ENCODE measurements at regions not wholly inside any gene's neighbourhood (a gene's known extent, or its start where the extent isn't known, plus 50 kb on each side); places are given as distances from the start of the nearest gene placed in this dataset.

- Histone ChIP-seq H3K9me3 (ENCODE audit: severe bottlenecking) (no peaks in the 10 kb centered on the region), H3K27me3 (ENCODE audit: insufficient read depth, low read depth, severe bottlenecking) (no peaks in the 10 kb centered on the region), H3K4me3 (ENCODE audit: low read depth, low read length) (no peak overlapping the region), H3K27ac (no peak overlapping the region), H3K36me3 (no peaks in the 10 kb centered on the region)
- TF ChIP-seq CTCF (IDR thresholded peaks at IDR 0.05; ENCODE audit: low read depth, low read length): no peak
- DNase-seq: no peak
Measured at GRCh38 chr3:522888-523287, 326.3 kb downstream of the CHL1 start.

GRCh38 chr3:525415-525814 is 328.9 kb downstream of the CHL1 start:
- TF ChIP-seq CTCF (IDR thresholded peaks at IDR 0.05; ENCODE audit: low read depth, low read length): no peak
- no peaks in the 10 kb centered on the region for H3K36me3 ChIP-seq
- no peak for DNase-seq
- H3K4me3 ChIP-seq (ENCODE audit: low read depth, low read length): no peak overlapping the region
- no peak overlapping the region for H3K27ac ChIP-seq
- H3K9me3 ChIP-seq (ENCODE audit: severe bottlenecking): no peaks in the 10 kb centered on the region
- no peaks in the 10 kb centered on the region for H3K27me3 ChIP-seq (ENCODE audit: insufficient read depth, low read depth, severe bottlenecking)

DNA sequence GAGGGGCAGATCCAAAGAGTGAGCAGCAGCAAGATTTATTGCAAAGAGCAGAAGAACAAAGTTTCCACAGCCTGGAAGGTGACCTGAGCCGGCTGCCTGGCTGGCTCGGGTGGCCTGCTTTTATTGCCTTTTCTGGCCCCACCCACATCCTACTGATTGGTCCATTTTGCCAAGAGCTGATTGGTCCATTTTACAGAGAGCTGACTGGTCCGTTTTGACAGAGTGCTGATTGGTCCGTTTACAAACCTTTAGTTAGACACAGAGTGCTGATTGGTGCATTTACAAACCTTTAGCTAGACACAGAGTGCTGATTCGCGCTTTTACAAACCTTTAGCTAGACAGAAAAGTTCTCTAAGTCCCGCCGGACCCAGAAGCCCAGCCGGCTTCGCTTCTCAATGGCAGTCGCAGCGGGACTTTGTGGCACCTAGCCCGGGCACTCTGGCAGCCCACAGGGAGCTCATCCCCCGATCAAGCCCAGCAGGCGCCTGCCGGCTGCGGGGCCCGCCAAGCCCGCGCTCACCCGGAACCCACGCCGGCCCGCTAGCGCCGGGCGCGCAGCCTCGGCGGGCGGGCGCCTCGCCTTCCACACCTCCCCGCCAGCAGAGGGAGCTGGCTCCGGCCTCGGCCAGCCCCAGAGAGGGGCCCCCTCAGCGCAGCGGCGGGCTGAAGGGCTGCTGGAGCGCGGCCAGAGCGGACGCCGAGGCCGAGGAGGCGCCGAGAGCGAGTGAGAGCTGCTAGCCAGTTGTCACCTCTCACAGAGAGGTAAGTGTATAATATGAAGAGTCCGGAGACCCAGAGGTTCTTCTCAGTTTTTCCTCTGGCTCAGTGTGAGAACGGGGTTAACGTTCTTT is 339.2 kb downstream of the CHL1 start:
- Histone ChIP-seq H3K4me3 (ENCODE audit: low read depth, low read length) (peak overlapping the region; percentile 65), H3K27me3 (ENCODE audit: insufficient read depth, low read depth, severe bottlenecking) (no peaks in the 10 kb centered on the region), H3K27ac (peak overlapping the region; percentile 41), H3K36me3 (no peaks in the 10 kb centered on the region), H3K9me3 (ENCODE audit: severe bottlenecking) (peaks cover 3% of the 10 kb centered on the region)
- DNase-seq: peak; percentile 54
- peak; percentile 53 for TF ChIP-seq CTCF (IDR thresholded peaks at IDR 0.05; ENCODE audit: low read depth, low read length)

GRCh38 chr3:536417-536813 is 339.9 kb downstream of the CHL1 start:
- H3K4me3 ChIP-seq (ENCODE audit: low read depth, low read length): peak overlapping the region; percentile 65
- H3K9me3 ChIP-seq (ENCODE audit: severe bottlenecking): peaks cover 3% of the 10 kb centered on the region
- no peaks in the 10 kb centered on the region for H3K36me3 ChIP-seq
- DNase-seq: no peak
- no peak for TF ChIP-seq CTCF (IDR thresholded peaks at IDR 0.05; ENCODE audit: low read depth, low read length)
- no peaks in the 10 kb centered on the region for H3K27me3 ChIP-seq (ENCODE audit: insufficient read depth, low read depth, severe bottlenecking)
- H3K27ac ChIP-seq: peak overlapping the region; percentile 41

- no peak for DNase-seq
- Histone ChIP-seq H3K27me3 (ENCODE audit: insufficient read depth, low read depth, severe bottlenecking) (no peaks in the 10 kb centered on the region), H3K36me3 (no peaks in the 10 kb centered on the region), H3K4me3 (ENCODE audit: low read depth, low read length) (no peak overlapping the region), H3K27ac (no peak overlapping the region), H3K9me3 (ENCODE audit: severe bottlenecking) (no peaks in the 10 kb centered on the region)
- no peak for TF ChIP-seq CTCF (IDR thresholded peaks at IDR 0.05; ENCODE audit: low read depth, low read length)
Measured at GRCh38 chr3:541062-541801, 344.7 kb downstream of the CHL1 start.
